Prostate gland (tissue), 2 donors: ENCODE measurements at regions not wholly inside any gene's neighbourhood (a gene's known extent, or its start where the extent isn't known, plus 50 kb on each side); places are given as distances from the start of the nearest gene placed in this dataset.

Source experiments
- POLR2AphosphoS5 ChIP-seq: sonication (generic); formaldehyde crosslinking; IDR thresholded peaks from one replicate; pipeline ENCODE4 v1.6.1; 2017; ENCODE audit warnings: antibody characterized with exemption
- TF ChIP-seq, protein P1 (sequence below), 4 experiments: fragments of 200-600 bp in 2 of 4; fragments of 450-650 bp in 2 of 4; sonication (generic) in 2 of 4; IDR thresholded peaks; 1 replicate in 3 of 4; 2 replicates in 1 of 4; pipeline ENCODE4 v1.5.1; 2016 to 2019; ENCODE audit warnings: antibody characterized with exemption in 4 of 4, mild to moderate bottlenecking in 2 of 4, moderate library complexity in 2 of 4

- TF ChIP-seq, protein P1, sequence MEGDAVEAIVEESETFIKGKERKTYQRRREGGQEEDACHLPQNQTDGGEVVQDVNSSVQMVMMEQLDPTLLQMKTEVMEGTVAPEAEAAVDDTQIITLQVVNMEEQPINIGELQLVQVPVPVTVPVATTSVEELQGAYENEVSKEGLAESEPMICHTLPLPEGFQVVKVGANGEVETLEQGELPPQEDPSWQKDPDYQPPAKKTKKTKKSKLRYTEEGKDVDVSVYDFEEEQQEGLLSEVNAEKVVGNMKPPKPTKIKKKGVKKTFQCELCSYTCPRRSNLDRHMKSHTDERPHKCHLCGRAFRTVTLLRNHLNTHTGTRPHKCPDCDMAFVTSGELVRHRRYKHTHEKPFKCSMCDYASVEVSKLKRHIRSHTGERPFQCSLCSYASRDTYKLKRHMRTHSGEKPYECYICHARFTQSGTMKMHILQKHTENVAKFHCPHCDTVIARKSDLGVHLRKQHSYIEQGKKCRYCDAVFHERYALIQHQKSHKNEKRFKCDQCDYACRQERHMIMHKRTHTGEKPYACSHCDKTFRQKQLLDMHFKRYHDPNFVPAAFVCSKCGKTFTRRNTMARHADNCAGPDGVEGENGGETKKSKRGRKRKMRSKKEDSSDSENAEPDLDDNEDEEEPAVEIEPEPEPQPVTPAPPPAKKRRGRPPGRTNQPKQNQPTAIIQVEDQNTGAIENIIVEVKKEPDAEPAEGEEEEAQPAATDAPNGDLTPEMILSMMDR (IDR thresholded peaks at IDR 0.05): no peak
- TF ChIP-seq POLR2AphosphoS5: no peak
Observed at GRCh38 chr2:63743982-63744966, 97.4 kb upstream of the UGP2 start.
